H1 (cell line): ENCODE measurements at regions not wholly inside any gene's neighbourhood (a gene's known extent, or its start where the extent isn't known, plus 50 kb on each side); places are given as distances from the start of the nearest gene placed in this dataset.

Experiments
- CTCF ChIA-PET: fragments of 300-600 bp; sonication (Branson Sonifier 250); formaldehyde crosslinking; loops from one replicate; lab custom pipeline; 2021; ENCODE audit not compliant: partially characterized antibody; lab: Charles Lee
- POLR2A ChIA-PET: fragments of 300-600 bp; sonication (Branson Sonifier 250); formaldehyde crosslinking; loops from one replicate; lab custom pipeline; 2021; ENCODE audit warnings: inconsistent platforms; ENCODE audit not compliant: partially characterized antibody; lab: Charles Lee
- DNase-seq, 2 experiments: peaks; one replicate each; pipeline versions ENCODE4 v3.0.0 to v3.0.0-alpha.2; 2010 to 2022; ENCODE audit warnings: low spot score in 2 of 2, low read depth in 1 of 2, mixed read lengths in 1 of 2
- FAIRE-seq: peaks from 2 replicates; lab custom pipeline; 2011; peaks lifted over from hg19 to GRCh38; lab: Jason Lieb, UNC
- H2AFZ ChIP-seq: 2 replicates; pipeline ENCODE4 v1.8.1; 2012; ENCODE audit warnings: low read length, inconsistent platforms
- H2AK5ac ChIP-seq: 2 replicates; pipeline ENCODE4 v1.6.1; 2013; ENCODE audit warnings: low read depth, low read length
- H2BK120ac ChIP-seq: replicated peaks from 2 replicates; pipeline ENCODE3; 2013; ENCODE audit warnings: low read depth, low read length, inconsistent platforms
- H2BK12ac ChIP-seq: 2 replicates; pipeline ENCODE4 v1.6.1; 2013; ENCODE audit warnings: low read depth, low read length
- H2BK15ac ChIP-seq: 2 replicates; pipeline ENCODE4 v1.6.1; 2013; ENCODE audit warnings: low read length
- H2BK20ac ChIP-seq: 2 replicates; pipeline ENCODE4 v1.6.1; 2013; ENCODE audit warnings: low read length
- H2BK5ac ChIP-seq: 2 replicates; pipeline ENCODE4 v1.6.1; 2013; ENCODE audit warnings: low read depth, low read length
- H3K14ac ChIP-seq: 2 replicates; pipeline ENCODE4 v1.6.1; 2013; ENCODE audit warnings: inconsistent platforms; ENCODE audit not compliant: insufficient read length
- H3K18ac ChIP-seq: 2 replicates; pipeline ENCODE4 v1.6.1; 2013; ENCODE audit warnings: low read length; ENCODE audit errors: extremely low read depth
- H3K23ac ChIP-seq: 2 replicates; pipeline ENCODE4 v1.6.1; 2013; ENCODE audit warnings: inconsistent platforms; ENCODE audit not compliant: insufficient read length
- H3K23me2 ChIP-seq: 2 replicates; pipeline ENCODE4 v1.6.1; 2013; ENCODE audit warnings: low read depth, low read length
- H3K27ac ChIP-seq: 2 replicates; pipeline ENCODE4 v1.6.1; 2011; ENCODE audit warnings: low read depth, low read length, inconsistent platforms
- H3K27me3 ChIP-seq, 4 experiments: replicated peaks in 1 of 4; 1 replicate in 1 of 4; 2 replicates in 3 of 4; pipeline versions ENCODE4 v1.6.1 to v1.8.1; 2011 to 2013; ENCODE audit warnings: low read length in 3 of 4, mild to moderate bottlenecking in 3 of 4, inconsistent platforms in 2 of 4, mixed read lengths in 2 of 4, moderate library complexity in 1 of 4; ENCODE audit not compliant: control insufficient read depth in 3 of 4, insufficient read depth in 3 of 4; ENCODE audit errors: extremely low read depth in 1 of 4
- H3K36me3 ChIP-seq, 4 experiments: 2 replicates each; pipeline versions ENCODE4 v1.6.1 to v1.8.1; 2011 to 2013; ENCODE audit warnings: mild to moderate bottlenecking in 4 of 4, low read length in 3 of 4, moderate library complexity in 2 of 4, control low read depth in 1 of 4, inconsistent platforms in 1 of 4; ENCODE audit not compliant: insufficient read depth in 4 of 4, control insufficient read depth in 2 of 4
- H3K4ac ChIP-seq: replicated peaks from 2 replicates; pipeline ENCODE3; 2013; ENCODE audit warnings: low read length, low read depth, mixed read lengths, inconsistent platforms; ENCODE audit not compliant: insufficient read length
- H3K4me1 ChIP-seq, 4 experiments: replicated peaks in 1 of 4; 1 replicate in 1 of 4; 2 replicates in 3 of 4; pipeline versions ENCODE4 v1.6.1 to v1.8.1; 2011 to 2013; ENCODE audit warnings: low read length in 3 of 4, inconsistent platforms in 2 of 4, mixed read lengths in 1 of 4; ENCODE audit not compliant: insufficient read depth in 4 of 4, control insufficient read depth in 3 of 4
- H3K4me2 ChIP-seq, 2 experiments: 2 replicates each; pipeline versions ENCODE4 v1.6.1 to v1.8.1; 2011 to 2013; ENCODE audit warnings: low read depth in 2 of 2, low read length in 2 of 2, control low read depth in 1 of 2, inconsistent platforms in 1 of 2, mild to moderate bottlenecking in 1 of 2; ENCODE audit not compliant: insufficient read depth in 1 of 2
- H3K4me3 ChIP-seq, 4 experiments: fragments of 200-600, 300-600 bp in 1 of 4; sonication (generic), shearing (Covaris generic), sonication (Bioruptor Twin) in 1 of 4; 2 replicates each; pipeline versions ENCODE4 v1.5.1 to v1.8.1; 2011 to 2016; ENCODE audit warnings: low read length in 4 of 4, low read depth in 3 of 4, control low read depth in 2 of 4, inconsistent platforms in 2 of 4, mild to moderate bottlenecking in 2 of 4, mixed read lengths in 1 of 4, moderate library complexity in 1 of 4; ENCODE audit not compliant: insufficient read depth in 2 of 4; ENCODE audit errors: extremely low read depth in 1 of 4
- H3K56ac ChIP-seq: replicated peaks from 2 replicates; pipeline ENCODE3; 2013; ENCODE audit warnings: low read depth, mild to moderate bottlenecking, mixed read lengths, low read length, inconsistent platforms; ENCODE audit not compliant: insufficient read length
- H3K79me1 ChIP-seq: 2 replicates; pipeline ENCODE4 v1.6.1; 2013; ENCODE audit warnings: low read depth, low read length, control low read depth
- H3K79me2 ChIP-seq, 2 experiments: 2 replicates each; pipeline versions ENCODE4 v1.6.1 to v1.8.1; 2012 to 2013; ENCODE audit warnings: low read length in 2 of 2, mild to moderate bottlenecking in 2 of 2, inconsistent platforms in 1 of 2; ENCODE audit not compliant: insufficient read depth in 2 of 2, control insufficient read depth in 1 of 2
- H3K9ac ChIP-seq, 4 experiments: replicated peaks in 1 of 4; 1 replicate in 1 of 4; 2 replicates in 3 of 4; pipeline versions ENCODE4 v1.6.1 to v1.8.1; 2011 to 2013; ENCODE audit warnings: low read depth in 3 of 4, low read length in 3 of 4, control low read depth in 2 of 4, mild to moderate bottlenecking in 2 of 4, moderate library complexity in 2 of 4, inconsistent platforms in 1 of 4; ENCODE audit errors: extremely low read depth in 1 of 4
- H3K9me3 ChIP-seq, 2 experiments: 2 replicates each; pipeline versions ENCODE4 v1.6.1 to v1.8.1; 2012 to 2013; ENCODE audit warnings: mild to moderate bottlenecking in 2 of 2, moderate library complexity in 2 of 2, control low read depth in 1 of 2, inconsistent platforms in 1 of 2, low read depth in 1 of 2, low read length in 1 of 2, mixed read lengths in 1 of 2; ENCODE audit not compliant: insufficient read depth in 2 of 2
- H4K20me1 ChIP-seq, 2 experiments: replicated peaks in 1 of 2; 2 replicates each; pipeline versions ENCODE3 to v1.8.1; 2011 to 2013; ENCODE audit warnings: inconsistent platforms in 2 of 2, low read length in 2 of 2, mild to moderate bottlenecking in 1 of 2; ENCODE audit not compliant: insufficient read depth in 2 of 2, control insufficient read depth in 1 of 2
- H4K5ac ChIP-seq: 2 replicates; pipeline ENCODE4 v1.6.1; 2013; ENCODE audit warnings: low read length, low read depth, mixed read lengths, inconsistent platforms; ENCODE audit not compliant: insufficient read length
- H4K8ac ChIP-seq: 2 replicates; pipeline ENCODE4 v1.8.0; 2013; ENCODE audit warnings: mild to moderate bottlenecking, moderate library complexity, low read length, inconsistent platforms; ENCODE audit not compliant: insufficient read depth; ENCODE audit errors: extremely low read depth
- H4K91ac ChIP-seq: replicated peaks from 2 replicates; pipeline ENCODE3; 2013; ENCODE audit warnings: low read length, mixed read lengths, inconsistent platforms; ENCODE audit not compliant: insufficient read length
- E2F6 ChIP-seq: IDR thresholded peaks from 2 replicates; pipeline ENCODE4 v1.6.1; 2012; ENCODE audit warnings: inconsistent platforms
- TAF1 ChIP-seq: IDR thresholded peaks from 2 replicates; pipeline ENCODE4 v1.6.1; 2011; ENCODE audit warnings: mild to moderate bottlenecking, low read depth, low read length
- WGBS, 2 experiments: shearing (Covaris generic) in 1 of 2; methylation state at CpG; one replicate each; pipeline versions ENCODE4 v1.1.6 to v1.1.7; 2013 to 2015; ENCODE audit warnings: low lambda C conversion rate in 2 of 2, mixed read lengths in 2 of 2, inconsistent platforms in 1 of 2, low coverage in 1 of 2, missing lambda C conversion rate in 1 of 2; ENCODE audit not compliant: insufficient replicate concordance in 2 of 2, insufficient coverage in 1 of 2, insufficient read length in 1 of 2; ENCODE audit errors: extremely low coverage in 1 of 2, missing lambda C conversion rate in 1 of 2; 5-methylcytosine and 5-hydroxymethylcytosine counted together

DNA sequence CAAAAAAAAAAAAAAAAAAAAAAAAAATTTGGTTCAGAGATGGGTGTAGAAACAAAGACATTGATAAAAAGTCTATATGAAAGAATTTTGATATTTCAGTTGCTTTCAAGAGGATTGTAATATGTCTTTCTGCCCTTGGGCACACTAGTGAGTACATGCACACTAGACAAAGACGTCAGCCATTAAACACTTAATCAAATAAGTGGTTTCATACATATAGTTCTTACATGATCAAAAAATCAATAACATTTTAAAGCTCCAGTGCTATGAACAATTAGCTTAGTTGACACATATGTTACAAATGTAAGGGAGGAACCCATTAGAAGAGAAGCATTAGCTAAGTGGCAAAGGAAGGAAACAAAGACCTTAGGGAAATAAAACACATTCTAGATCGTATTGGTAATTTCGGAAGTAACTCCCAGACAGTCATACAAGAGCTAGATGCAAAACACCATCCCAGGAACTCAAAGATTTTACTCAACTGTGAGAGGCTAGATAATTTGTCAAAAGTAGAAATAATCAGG is 84.5 kb upstream of the MAN2A1 start:
- Histone ChIP-seq H3K4me2 (no peak overlapping the region), H4K91ac (no peak overlapping the region), H2BK12ac (no peak overlapping the region), H2BK120ac (no peak overlapping the region), H3K9ac (no peak overlapping the region), H3K14ac (no peak overlapping the region), H2AFZ (no peak overlapping the region), H3K4me3 (no peak overlapping the region)
- CTCF ChIA-PET: interaction anchor here (0.6 to 1.9 kb wide), 4 partner anchors 13 to 355 kb away, joined by 3 read pairs; no protein-coding TSS in a partner anchor
- WGBS, 2 experiments: 94% methylated on average over 3 of the region's 3 CpGs; no CpG with 5 or more reads in 1 of the 2 experiments
- no peak for FAIRE-seq
- TF ChIP-seq E2F6: no peak
- no peak for TF ChIP-seq TAF1
- TF ChIP-seq, all 59 proteins: peak for 0
- Histone ChIP-seq H3K79me1 (no peaks in the 10 kb centered on the region), H3K27me3 (no peaks in the 10 kb centered on the region), H2BK15ac (no peak overlapping the region), H3K18ac (no peak overlapping the region), H3K23me2 (no peaks in the 10 kb centered on the region), H2BK5ac (no peak overlapping the region), H4K20me1 (no peaks in the 10 kb centered on the region), H2AK5ac (no peak overlapping the region), H4K8ac (no peak overlapping the region), H3K23ac (no peak overlapping the region), H2BK20ac (no peak overlapping the region), H3K56ac (no peak overlapping the region), H3K79me2 (no peaks in the 10 kb centered on the region), H3K36me3 (no peaks in the 10 kb centered on the region), H3K27ac (no peak overlapping the region), H3K4me1 (no peaks in the 10 kb centered on the region; a peak in 1 of 7 replicates), H4K5ac (no peak overlapping the region), H3K9me3 (no peaks in the 10 kb centered on the region), H3K4ac (no peak overlapping the region)
- no peak for DNase-seq
- POLR2A ChIA-PET: no interaction called here
